Neuronal stem cell (in vitro differentiated cells): ENCODE measurements at regions not wholly inside any gene's neighbourhood (a gene's known extent, or its start where the extent isn't known, plus 50 kb on each side); places are given as distances from the start of the nearest gene placed in this dataset.

Experiments
- DNase-seq: peaks from one replicate; pipeline ENCODE4 v3.0.0-alpha.2; 2013; ENCODE audit warnings: low spot score
- H2AFZ ChIP-seq: one replicate; pipeline ENCODE4 v1.6.1; 2013; ENCODE audit warnings: mild to moderate bottlenecking, low read length, inconsistent platforms
- H2AK5ac ChIP-seq: 2 replicates; pipeline ENCODE4 v1.6.1; 2013; ENCODE audit warnings: low read depth, mild to moderate bottlenecking, inconsistent platforms, low read length, moderate library complexity, mixed read lengths
- H2BK120ac ChIP-seq: 2 replicates; pipeline ENCODE4 v1.6.1; 2013; ENCODE audit warnings: low read depth, mild to moderate bottlenecking, inconsistent platforms, low read length, moderate library complexity, mixed read lengths
- H2BK12ac ChIP-seq: one replicate; pipeline ENCODE4 v1.6.1; 2013; ENCODE audit warnings: low read length, inconsistent platforms
- H2BK15ac ChIP-seq: 2 replicates; pipeline ENCODE4 v1.6.1; 2013; ENCODE audit warnings: mild to moderate bottlenecking, low read length, inconsistent platforms, mixed read lengths
- H2BK5ac ChIP-seq: one replicate; pipeline ENCODE4 v1.6.1; 2013; ENCODE audit warnings: inconsistent platforms, mild to moderate bottlenecking, low read length, moderate library complexity
- H3K14ac ChIP-seq: one replicate; pipeline ENCODE4 v1.6.1; 2013; ENCODE audit warnings: low read length, inconsistent platforms
- H3K18ac ChIP-seq: 2 replicates; pipeline ENCODE4 v1.6.1; 2013; ENCODE audit warnings: low read length, inconsistent platforms
- H3K23ac ChIP-seq: 2 replicates; pipeline ENCODE4 v1.6.1; 2013; ENCODE audit warnings: low read depth, mild to moderate bottlenecking, mixed read lengths, low read length, inconsistent platforms; ENCODE audit not compliant: poor library complexity
- H3K27ac ChIP-seq: replicated peaks from 3 replicates; pipeline ENCODE4 v1.5.1; 2013; ENCODE audit warnings: low read length, inconsistent platforms
- H3K27me3 ChIP-seq, 3 experiments: 2 replicates each; pipeline ENCODE4 v1.6.1; 2013; ENCODE audit warnings: low read length in 3 of 3, mild to moderate bottlenecking in 2 of 3, inconsistent platforms in 1 of 3, low read depth in 1 of 3, mixed read lengths in 1 of 3, moderate library complexity in 1 of 3; ENCODE audit not compliant: control insufficient read depth in 3 of 3, insufficient read depth in 3 of 3
- H3K36me3 ChIP-seq, 2 donors: replicated peaks in 1 of 2; 2 replicates each; pipeline ENCODE4 v1.6.1; 2013; ENCODE audit warnings: low read length in 2 of 2; ENCODE audit not compliant: control insufficient read depth in 2 of 2, insufficient read depth in 2 of 2
- H3K4ac ChIP-seq: 2 replicates; pipeline ENCODE4 v1.6.1; 2013; ENCODE audit warnings: inconsistent platforms, mild to moderate bottlenecking, low read length, moderate library complexity
- H3K4me1 ChIP-seq, 2 donors: 1 replicate in 1 of 2; 2 replicates in 1 of 2; pipeline ENCODE4 v1.6.1; 2013; ENCODE audit warnings: low read length in 2 of 2, low read depth in 1 of 2; ENCODE audit not compliant: control insufficient read depth in 2 of 2, insufficient read depth in 1 of 2
- H3K4me2 ChIP-seq: one replicate; pipeline ENCODE4 v1.6.1; 2013; ENCODE audit warnings: mild to moderate bottlenecking, low read length, inconsistent platforms; ENCODE audit not compliant: insufficient read depth, poor library complexity, severe bottlenecking
- H3K4me3 ChIP-seq, 2 donors: 2 replicates each; pipeline ENCODE4 v1.5.1; 2013; ENCODE audit warnings: low read length in 2 of 2, mild to moderate bottlenecking in 2 of 2, inconsistent platforms in 1 of 2, moderate library complexity in 1 of 2
- H3K79me1 ChIP-seq: one replicate; pipeline ENCODE4 v1.6.1; 2013; ENCODE audit warnings: low read depth, mild to moderate bottlenecking, inconsistent platforms, low read length, moderate library complexity
- H3K9ac ChIP-seq: one replicate; pipeline ENCODE4 v1.6.1; 2013; ENCODE audit warnings: mild to moderate bottlenecking, low read depth, low read length, inconsistent platforms; ENCODE audit not compliant: poor library complexity
- H3K9me3 ChIP-seq, 2 donors: replicated peaks in 1 of 2; 2 replicates each; pipeline versions ENCODE3 to v1.6.1; 2013; ENCODE audit warnings: low read length in 2 of 2, mild to moderate bottlenecking in 2 of 2, inconsistent platforms in 1 of 2, low read depth in 1 of 2, mixed read lengths in 1 of 2, moderate library complexity in 1 of 2; ENCODE audit not compliant: control insufficient read depth in 2 of 2, insufficient read depth in 1 of 2
- H4K8ac ChIP-seq: one replicate; pipeline ENCODE4 v1.6.1; 2013; ENCODE audit warnings: low read depth, mild to moderate bottlenecking, inconsistent platforms, low read length, moderate library complexity
- H4K91ac ChIP-seq: one replicate; pipeline ENCODE4 v1.6.1; 2013; ENCODE audit warnings: low read length, low read depth, mild to moderate bottlenecking, inconsistent platforms; ENCODE audit not compliant: poor library complexity
- WGBS, 2 donors: extraction: QIAGEN DNeasy Blood & Tissue Kit; methylation state at CpG; one replicate each; pipeline ENCODE4 v1.1.7; 2013; ENCODE audit warnings: missing lambda C conversion rate in 2 of 2, mixed read lengths in 1 of 2; ENCODE audit not compliant: insufficient read length in 2 of 2, insufficient replicate concordance in 1 of 2; ENCODE audit errors: extremely low coverage in 2 of 2; 5-methylcytosine and 5-hydroxymethylcytosine counted together

GRCh38 chr9:73515216-73515615 is 363.6 kb downstream of the ANXA1 start:
- no CpG with 5 or more reads among the region's 4 CpGs for WGBS, 2 donors
- H2BK120ac ChIP-seq, result no peak overlapping the region
- H2BK15ac ChIP-seq, result no peak overlapping the region
- H2BK12ac ChIP-seq, result no peak overlapping the region
- H3K27me3 ChIP-seq, result no peaks in the 10 kb centered on the region
- no peaks in the 10 kb centered on the region for H3K4me1 ChIP-seq
- no peak overlapping the region for H3K4me3 ChIP-seq
- H4K91ac ChIP-seq, result no peak overlapping the region
- no peak overlapping the region for H2AK5ac ChIP-seq
- H4K8ac ChIP-seq, result no peak overlapping the region
- no peak overlapping the region for H3K4me2 ChIP-seq
- H3K79me1 ChIP-seq, result no peaks in the 10 kb centered on the region
- no peak overlapping the region for H3K4ac ChIP-seq
- no peak overlapping the region for H2AFZ ChIP-seq
- H3K23ac ChIP-seq, result no peak overlapping the region
- no peak overlapping the region for H3K18ac ChIP-seq
- H3K14ac ChIP-seq, result no peak overlapping the region
- no peak overlapping the region for H2BK5ac ChIP-seq
- no peak overlapping the region for H3K9ac ChIP-seq
- H3K36me3 ChIP-seq, result no peaks in the 10 kb centered on the region
- H3K9me3 ChIP-seq, result no peaks in the 10 kb centered on the region
- H3K27ac ChIP-seq, result no peak overlapping the region
- DNase-seq, result no peak

- H3K4me3 ChIP-seq, result no peak overlapping the region
- no peak overlapping the region for H4K91ac ChIP-seq
- H3K4ac ChIP-seq, result no peak overlapping the region
These were observed 371.7 kb downstream of the ANXA1 start for GRCh38 chr9:73523391-73523790.

GRCh38 chr9:73525350-73525749 is 373.7 kb downstream of the ANXA1 start:
- Histone ChIP-seq H3K18ac (no peak overlapping the region), H3K27me3 (no peaks in the 10 kb centered on the region), H3K4ac (no peak overlapping the region), H3K9ac (no peak overlapping the region), H2BK15ac (no peak overlapping the region), H3K4me2 (no peak overlapping the region), H4K91ac (no peak overlapping the region), H2BK120ac (no peak overlapping the region), H2BK12ac (no peak overlapping the region), H2BK5ac (no peak overlapping the region), H4K8ac (no peak overlapping the region), H3K23ac (no peak overlapping the region), H3K14ac (no peak overlapping the region), H3K4me3 (no peak overlapping the region), H2AK5ac (no peak overlapping the region), H3K36me3 (no peaks in the 10 kb centered on the region), H3K4me1 (no peaks in the 10 kb centered on the region), H3K27ac (no peak overlapping the region), H3K79me1 (no peaks in the 10 kb centered on the region), H2AFZ (no peak overlapping the region), H3K9me3 (peaks cover 0 to 1% of the 10 kb centered on the region in 2 donors)
- no peak for DNase-seq
- no CpG with 5 or more reads among the region's 1 CpG for WGBS, 2 donors

More at GRCh38 chr9:73523391-73523790, 371.7 kb downstream of the ANXA1 start:
- no peak overlapping the region for H2AK5ac ChIP-seq
- no peak overlapping the region for H2BK15ac ChIP-seq
- no peak overlapping the region for H4K8ac ChIP-seq
- H3K27ac ChIP-seq, result no peak overlapping the region
- no peak overlapping the region for H3K18ac ChIP-seq
- H3K79me1 ChIP-seq, result no peaks in the 10 kb centered on the region
- H3K4me1 ChIP-seq, result no peaks in the 10 kb centered on the region
- H2BK120ac ChIP-seq, result no peak overlapping the region
- DNase-seq, result no peak
- no peaks in the 10 kb centered on the region for H3K27me3 ChIP-seq
- H3K9ac ChIP-seq, result no peak overlapping the region
- H3K9me3 ChIP-seq, result peaks cover 0 to 1% of the 10 kb centered on the region in 2 donors
- H3K4me2 ChIP-seq, result no peak overlapping the region
- H2BK5ac ChIP-seq, result no peak overlapping the region
- H3K23ac ChIP-seq, result no peak overlapping the region
- no peak overlapping the region for H2AFZ ChIP-seq
- H3K36me3 ChIP-seq, result no peaks in the 10 kb centered on the region
- H3K14ac ChIP-seq, result no peak overlapping the region
- WGBS, 2 donors, result no CpG with 5 or more reads among the region's 2 CpGs
- no peak overlapping the region for H2BK12ac ChIP-seq

- no peak overlapping the region for H2BK15ac ChIP-seq
- no peak overlapping the region for H2AFZ ChIP-seq
- no peak overlapping the region for H2BK5ac ChIP-seq
- H3K27ac ChIP-seq, result no peak overlapping the region
- no peak overlapping the region for H3K4me2 ChIP-seq
- H3K4ac ChIP-seq, result no peak overlapping the region
- H3K23ac ChIP-seq, result no peak overlapping the region
- H3K4me3 ChIP-seq, result no peak overlapping the region
- H3K79me1 ChIP-seq, result no peaks in the 10 kb centered on the region
- no peak overlapping the region for H4K8ac ChIP-seq
- no peak overlapping the region for H2BK120ac ChIP-seq
- no peak overlapping the region for H2AK5ac ChIP-seq
- H2BK12ac ChIP-seq, result no peak overlapping the region
- no peak overlapping the region for H4K91ac ChIP-seq
- no peak overlapping the region for H3K14ac ChIP-seq
- no CpG with 5 or more reads among the region's 1 CpG for WGBS, 2 donors
- H3K9me3 ChIP-seq, result no peaks in the 10 kb centered on the region
- H3K9ac ChIP-seq, result no peak overlapping the region
- H3K27me3 ChIP-seq, result no peaks in the 10 kb centered on the region
- no peaks in the 10 kb centered on the region for H3K36me3 ChIP-seq
- no peak for DNase-seq
- no peak overlapping the region for H3K18ac ChIP-seq
- peaks cover 2% of the 10 kb centered on the region in 2 donors for H3K4me1 ChIP-seq
These were observed 375.9 kb downstream of the ANXA1 start for GRCh38 chr9:73527521-73527920.
